ENCODE measurements at regions not wholly inside any gene's neighbourhood (a gene's known extent, or its start where the extent isn't known, plus 50 kb on each side); places are given as distances from the start of the nearest gene placed in this dataset.

- TF ChIP-seq GATA2 (IDR thresholded peaks at IDR 0.05; ENCODE audit: low read depth, low read length) (no peak), GATA3 (IDR thresholded peaks at IDR 0.05; ENCODE audit: low read depth, low read length) (no peak)
Measured at GRCh38 chr4:177242651-177243286, 66.9 kb upstream of the NEIL3 start.

- TF ChIP-seq GATA2 (IDR thresholded peaks at IDR 0.05; ENCODE audit: low read depth, low read length) (no peak), GATA3 (IDR thresholded peaks at IDR 0.05; ENCODE audit: low read depth, low read length) (no peak)
Measured at GRCh38 chr4:177246641-177247584, 62.8 kb upstream of the NEIL3 start.

GRCh38 chr4:177250056-177250696, 59.5 kb upstream of the NEIL3 start:
- TF ChIP-seq GATA3 (IDR thresholded peaks at IDR 0.05; ENCODE audit: low read depth, low read length) (no peak), GATA2 (IDR thresholded peaks at IDR 0.05; ENCODE audit: low read depth, low read length) (no peak)

GRCh38 chr4:177251237-177251636, 58.4 kb upstream of the NEIL3 start:
- TF ChIP-seq GATA2 (IDR thresholded peaks at IDR 0.05; ENCODE audit: low read depth, low read length) = no peak
- no peak for TF ChIP-seq GATA3 (IDR thresholded peaks at IDR 0.05; ENCODE audit: low read depth, low read length)

GRCh38 chr4:177255359-177255758, 54.3 kb upstream of the NEIL3 start:
- no peak for TF ChIP-seq GATA3 (IDR thresholded peaks at IDR 0.05; ENCODE audit: low read depth, low read length)
- TF ChIP-seq GATA2 (IDR thresholded peaks at IDR 0.05; ENCODE audit: low read depth, low read length) = no peak

GRCh38 chr4:177256950-177257349, 52.7 kb upstream of the NEIL3 start:
- no peak for TF ChIP-seq GATA3 (IDR thresholded peaks at IDR 0.05; ENCODE audit: low read depth, low read length)
- TF ChIP-seq GATA2 (IDR thresholded peaks at IDR 0.05; ENCODE audit: low read depth, low read length) = no peak
